ENCODE measurements at regions not wholly inside any gene's neighbourhood (a gene's known extent, or its start where the extent isn't known, plus 50 kb on each side); places are given as distances from the start of the nearest gene placed in this dataset.

DNA sequence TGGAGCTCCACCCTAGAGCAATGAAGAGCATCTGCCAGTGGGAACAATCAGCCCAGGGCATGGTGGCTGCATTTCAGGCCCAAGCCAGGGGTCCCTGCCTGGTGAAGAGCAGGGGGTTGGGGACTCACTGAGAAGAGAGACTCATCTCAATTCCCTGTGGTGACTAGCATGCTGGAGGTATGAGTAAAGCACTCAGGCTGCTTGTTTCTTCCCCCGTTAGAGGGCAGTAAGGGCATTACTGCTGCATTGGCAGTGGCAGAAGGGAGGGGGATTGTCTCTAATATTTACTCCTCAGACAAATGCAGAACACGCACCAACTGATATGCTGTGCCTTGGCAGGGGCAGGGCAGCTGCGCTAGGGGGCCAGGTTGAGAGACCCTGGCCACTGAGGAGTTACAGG is 329.1 kb downstream of the SLITRK5 start:
- no peaks in the 10 kb centered on the region for H3K4me1 ChIP-seq
- H3K9me3 ChIP-seq: no peaks in the 10 kb centered on the region
- no peaks in the 10 kb centered on the region for H3K27me3 ChIP-seq
- TF ChIP-seq, protein P1, sequence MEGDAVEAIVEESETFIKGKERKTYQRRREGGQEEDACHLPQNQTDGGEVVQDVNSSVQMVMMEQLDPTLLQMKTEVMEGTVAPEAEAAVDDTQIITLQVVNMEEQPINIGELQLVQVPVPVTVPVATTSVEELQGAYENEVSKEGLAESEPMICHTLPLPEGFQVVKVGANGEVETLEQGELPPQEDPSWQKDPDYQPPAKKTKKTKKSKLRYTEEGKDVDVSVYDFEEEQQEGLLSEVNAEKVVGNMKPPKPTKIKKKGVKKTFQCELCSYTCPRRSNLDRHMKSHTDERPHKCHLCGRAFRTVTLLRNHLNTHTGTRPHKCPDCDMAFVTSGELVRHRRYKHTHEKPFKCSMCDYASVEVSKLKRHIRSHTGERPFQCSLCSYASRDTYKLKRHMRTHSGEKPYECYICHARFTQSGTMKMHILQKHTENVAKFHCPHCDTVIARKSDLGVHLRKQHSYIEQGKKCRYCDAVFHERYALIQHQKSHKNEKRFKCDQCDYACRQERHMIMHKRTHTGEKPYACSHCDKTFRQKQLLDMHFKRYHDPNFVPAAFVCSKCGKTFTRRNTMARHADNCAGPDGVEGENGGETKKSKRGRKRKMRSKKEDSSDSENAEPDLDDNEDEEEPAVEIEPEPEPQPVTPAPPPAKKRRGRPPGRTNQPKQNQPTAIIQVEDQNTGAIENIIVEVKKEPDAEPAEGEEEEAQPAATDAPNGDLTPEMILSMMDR (IDR thresholded peaks at IDR 0.05): no peak
- H3K4me3 ChIP-seq: no peak overlapping the region
- no peak overlapping the region for H3K27ac ChIP-seq
- no peaks in the 10 kb centered on the region for H3K36me3 ChIP-seq
- no peak for DNase-seq (ENCODE audit: low spot score)

DNA sequence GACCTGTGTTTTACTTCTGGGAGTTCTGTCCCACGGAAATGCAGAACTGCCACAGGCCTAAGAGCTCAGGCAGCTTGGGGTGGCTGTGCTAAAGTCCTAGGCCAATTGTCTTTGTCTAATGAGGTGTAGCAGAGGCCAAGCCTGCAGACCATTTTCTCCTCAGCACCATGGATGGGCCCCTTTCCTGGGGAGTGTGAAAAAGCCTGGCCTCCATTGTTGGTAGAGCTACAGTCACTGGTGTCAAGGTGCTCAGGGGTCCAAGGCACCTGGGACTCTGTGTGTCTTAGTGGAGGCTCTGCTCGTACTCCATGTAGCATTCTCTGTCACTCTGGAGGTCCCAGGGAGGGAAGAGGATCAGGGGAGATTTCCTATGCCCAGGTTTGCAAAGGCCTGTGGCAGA is 329.6 kb downstream of the SLITRK5 start:
- Histone ChIP-seq H3K4me1 (no peaks in the 10 kb centered on the region), H3K9me3 (no peaks in the 10 kb centered on the region)
- TF ChIP-seq, protein P1 (IDR thresholded peaks at IDR 0.05): no peak

GRCh38 chr13:88005188-88005587 is 334.0 kb downstream of the SLITRK5 start:
- H3K9me3 ChIP-seq: no peaks in the 10 kb centered on the region

More for the DNA sequence above, 329.6 kb downstream of the SLITRK5 start:
- H3K27ac ChIP-seq: no peak overlapping the region
- DNase-seq (ENCODE audit: low spot score): no peak
- no peaks in the 10 kb centered on the region for H3K36me3 ChIP-seq
- H3K4me3 ChIP-seq: no peak overlapping the region
- H3K27me3 ChIP-seq: no peaks in the 10 kb centered on the region

GRCh38 chr13:88014527-88014926 is 343.4 kb downstream of the SLITRK5 start:
- H3K4me3 ChIP-seq: no peak overlapping the region
- no peak overlapping the region for H3K27ac ChIP-seq
- no peak for DNase-seq (ENCODE audit: low spot score)
- no peaks in the 10 kb centered on the region for H3K9me3 ChIP-seq
- no peaks in the 10 kb centered on the region for H3K4me1 ChIP-seq
- H3K36me3 ChIP-seq: no peaks in the 10 kb centered on the region
- TF ChIP-seq, protein P1 (IDR thresholded peaks at IDR 0.05): no peak
- H3K27me3 ChIP-seq: no peaks in the 10 kb centered on the region

More at GRCh38 chr13:88005188-88005587, 334.0 kb downstream of the SLITRK5 start:
- no peaks in the 10 kb centered on the region for H3K27me3 ChIP-seq
- DNase-seq (ENCODE audit: low spot score): no peak
- no peak overlapping the region for H3K4me3 ChIP-seq
- no peak overlapping the region for H3K27ac ChIP-seq
- TF ChIP-seq, protein P1 (IDR thresholded peaks at IDR 0.05): no peak
- H3K4me1 ChIP-seq: no peaks in the 10 kb centered on the region
- no peaks in the 10 kb centered on the region for H3K36me3 ChIP-seq

DNA sequence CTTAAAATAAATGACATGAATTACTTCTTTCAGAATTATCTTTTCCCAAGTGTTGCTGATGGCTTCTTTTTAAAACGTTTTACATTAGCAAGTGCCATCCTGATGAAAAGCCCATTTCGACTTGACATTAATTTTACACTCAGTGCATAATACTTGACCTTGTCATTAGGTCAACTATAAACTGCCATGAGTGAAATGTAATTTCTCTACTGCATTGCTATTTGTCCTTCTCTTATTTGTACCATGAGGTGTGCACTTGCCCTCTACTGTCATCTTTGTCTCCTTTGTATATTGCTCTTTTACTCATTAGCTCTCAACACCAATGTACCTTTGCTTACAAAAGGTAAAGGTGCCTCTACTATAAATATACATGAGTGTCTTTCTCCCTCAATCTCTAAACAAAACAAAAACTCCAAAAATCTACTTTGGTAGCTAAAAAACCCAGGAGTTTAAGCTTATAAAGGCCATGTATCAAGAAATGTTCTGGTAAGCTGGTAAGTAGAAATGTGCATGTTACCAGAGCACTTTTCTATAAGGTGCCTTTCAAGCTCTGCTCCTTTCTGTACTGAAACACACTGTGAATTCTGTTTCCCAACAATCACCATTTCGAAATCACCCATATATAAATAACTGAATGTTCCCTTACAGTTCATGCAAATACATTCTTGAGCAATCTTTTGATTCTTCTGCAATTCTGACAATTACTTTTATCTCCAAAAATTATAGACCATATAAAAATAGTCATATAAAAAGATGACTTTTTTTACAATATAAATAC is 351.4 kb downstream of the SLITRK5 start:
- no peaks in the 10 kb centered on the region for H3K36me3 ChIP-seq
- no peaks in the 10 kb centered on the region for H3K27me3 ChIP-seq
- no peak for DNase-seq (ENCODE audit: low spot score)
- H3K27ac ChIP-seq: no peak overlapping the region
- H3K4me1 ChIP-seq: no peaks in the 10 kb centered on the region
- no peak overlapping the region for H3K4me3 ChIP-seq
- TF ChIP-seq, protein P1 (IDR thresholded peaks at IDR 0.05): no peak
- no peaks in the 10 kb centered on the region for H3K9me3 ChIP-seq

DNA sequence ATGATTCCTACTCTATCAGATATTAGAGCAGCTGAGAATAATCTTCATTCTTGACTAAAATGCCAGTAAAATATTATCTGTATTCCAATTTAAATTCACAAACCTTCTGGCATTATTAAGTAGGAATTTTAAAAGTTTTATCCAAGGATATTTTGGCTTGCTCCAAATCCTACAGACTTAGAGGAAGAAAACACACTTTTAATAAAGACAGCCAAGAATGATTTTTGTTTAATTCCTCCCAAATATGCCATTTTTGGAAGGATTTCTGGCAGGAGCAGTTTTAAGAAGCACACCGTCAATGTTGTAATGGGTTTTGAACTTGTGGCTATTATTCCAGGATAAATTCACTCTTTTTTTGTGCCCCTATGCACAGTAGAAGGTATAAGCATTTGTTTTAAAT is 355.1 kb downstream of the SLITRK5 start:
- no peaks in the 10 kb centered on the region for H3K36me3 ChIP-seq
- no peak for DNase-seq (ENCODE audit: low spot score)
- no peaks in the 10 kb centered on the region for H3K27me3 ChIP-seq
- no peaks in the 10 kb centered on the region for H3K9me3 ChIP-seq
- TF ChIP-seq, protein P1 (IDR thresholded peaks at IDR 0.05): no peak
- H3K4me1 ChIP-seq: no peaks in the 10 kb centered on the region
- H3K27ac ChIP-seq: no peak overlapping the region
- no peak overlapping the region for H3K4me3 ChIP-seq

Data from right atrium auricular region (tissue), 2 donors.